Activated naive CD4-positive, alpha-beta T cell (primary cell): ENCODE measurements at regions not wholly inside any gene's neighbourhood (a gene's known extent, or its start where the extent isn't known, plus 50 kb on each side); places are given as distances from the start of the nearest gene placed in this dataset.
"Not testable (repeated sequence)": the region's sequence is repeated elsewhere in the genome, so short reads cannot be mapped to it uniquely, and the experiment has no call there.

ENCODE experiments used
- DNase-seq, 4 experiments: peaks; one replicate each; lab custom pipeline; 2025; lab: John Stamatoyannopoulos, UW

DNA sequence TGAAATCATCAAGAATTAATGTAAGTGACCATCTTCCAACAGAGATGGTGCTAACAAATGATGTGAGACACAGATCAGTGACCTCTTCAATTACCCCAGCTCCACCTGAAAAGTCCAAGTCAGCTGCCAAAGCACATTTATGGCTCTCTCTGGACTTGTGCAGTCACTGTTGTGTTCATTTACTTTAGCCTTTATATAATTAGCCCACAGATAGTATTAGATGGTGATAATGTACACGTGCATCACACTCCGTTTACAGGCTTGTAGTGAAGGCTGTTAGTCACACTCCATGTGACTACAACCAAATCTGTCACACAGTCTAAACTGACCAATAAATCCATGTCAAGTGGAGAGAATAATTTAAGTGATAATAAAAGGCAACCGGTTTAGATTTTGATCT is 331.5 kb upstream of the IL12A start:
- no peak for DNase-seq

DNA sequence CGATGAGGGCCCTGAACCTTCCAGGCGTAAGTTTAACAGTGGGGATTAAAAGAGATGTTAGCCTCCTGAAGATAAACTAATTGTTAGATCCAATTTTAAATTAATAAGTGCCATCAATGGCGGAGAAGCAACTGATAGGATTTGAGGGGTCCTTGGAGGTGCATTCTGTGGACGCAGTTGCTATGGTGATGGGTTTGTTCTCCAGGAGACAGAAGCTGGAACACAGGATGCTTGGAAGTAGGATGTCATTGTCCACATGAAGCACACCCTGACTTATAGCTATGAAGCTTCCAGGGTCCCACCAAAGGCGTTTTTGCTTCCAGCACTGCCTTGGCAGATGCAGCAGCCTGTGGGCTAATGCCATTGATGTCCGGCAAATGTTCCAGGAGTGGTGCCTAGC is 331.0 kb upstream of the IL12A start:
- DNase-seq = no peak

DNA sequence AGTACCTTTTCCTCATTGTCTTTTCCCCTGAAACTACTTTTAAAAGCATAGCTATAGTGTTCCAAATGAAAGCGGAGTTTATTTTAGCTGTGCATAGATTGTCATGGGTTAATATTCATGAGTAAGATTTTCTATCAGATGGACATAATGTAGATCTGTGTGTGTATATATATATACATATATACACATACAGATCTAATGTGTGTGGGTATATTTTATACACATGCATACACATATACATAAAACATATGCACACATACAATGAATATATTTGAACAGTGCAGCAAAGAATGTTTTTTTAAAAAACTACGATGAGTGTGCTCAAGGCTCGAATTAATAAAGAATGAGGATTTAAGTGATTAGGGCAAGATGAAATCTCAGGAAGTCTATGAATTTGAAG is 328.3 kb upstream of the IL12A start:
- DNase-seq = no peak

DNA sequence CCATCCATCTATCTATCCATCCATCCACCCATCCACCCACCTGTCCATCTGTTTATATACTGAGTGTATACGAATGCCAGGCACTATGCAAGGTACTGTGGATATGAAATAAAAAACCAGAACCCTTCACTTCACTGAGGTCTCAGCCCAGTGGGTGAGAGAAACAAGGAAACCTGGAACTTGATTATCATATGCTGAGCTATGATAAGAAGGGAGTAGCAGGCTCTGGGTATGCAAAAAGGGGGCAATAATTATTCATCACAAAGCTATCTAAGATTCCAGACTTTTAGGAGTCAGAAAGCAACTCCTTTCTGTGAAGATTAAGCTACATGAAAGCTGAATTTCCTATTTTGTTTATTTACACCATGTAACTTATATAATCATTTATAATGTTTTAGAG is 327.7 kb upstream of the IL12A start:
- DNase-seq = no peak

DNA sequence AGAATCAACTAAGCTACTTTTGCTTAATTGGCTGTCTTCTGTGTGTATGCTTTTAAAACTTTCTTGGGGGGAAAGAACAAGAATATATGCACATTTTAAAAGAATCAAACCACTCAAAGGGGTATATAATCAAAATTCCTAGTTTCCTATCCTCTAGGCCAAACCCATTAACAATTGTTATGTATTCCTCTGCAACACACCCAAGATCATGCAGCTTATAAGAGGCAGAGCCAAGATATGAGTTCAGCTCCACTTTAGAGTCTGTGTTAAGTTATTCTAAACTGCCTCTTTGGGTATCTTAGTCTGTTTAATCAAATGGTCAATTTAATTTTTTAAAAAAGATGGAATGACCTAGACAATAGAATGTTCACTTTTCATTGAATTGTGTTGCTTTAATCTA is 326.1 kb upstream of the IL12A start:
- DNase-seq = no peak

DNA sequence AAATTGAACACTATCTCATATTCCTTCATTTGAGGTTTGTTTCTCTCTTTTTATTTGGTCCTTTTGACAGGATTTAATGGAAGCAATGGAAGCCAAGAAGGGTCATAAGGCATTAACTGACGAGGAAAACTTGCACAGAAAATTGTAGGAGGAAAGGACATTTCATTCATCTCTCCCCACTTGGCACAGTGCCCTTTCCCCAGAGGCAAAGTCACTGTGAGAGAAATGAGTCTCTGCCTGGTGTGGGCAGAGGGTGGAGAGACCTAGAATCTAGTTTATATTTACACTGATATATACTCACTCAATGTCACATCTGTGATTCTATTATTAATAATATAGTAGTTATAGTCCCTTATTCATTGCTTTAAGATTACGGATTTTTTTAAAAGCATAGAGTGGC is 324.6 kb upstream of the IL12A start:
- DNase-seq = no peak

DNA sequence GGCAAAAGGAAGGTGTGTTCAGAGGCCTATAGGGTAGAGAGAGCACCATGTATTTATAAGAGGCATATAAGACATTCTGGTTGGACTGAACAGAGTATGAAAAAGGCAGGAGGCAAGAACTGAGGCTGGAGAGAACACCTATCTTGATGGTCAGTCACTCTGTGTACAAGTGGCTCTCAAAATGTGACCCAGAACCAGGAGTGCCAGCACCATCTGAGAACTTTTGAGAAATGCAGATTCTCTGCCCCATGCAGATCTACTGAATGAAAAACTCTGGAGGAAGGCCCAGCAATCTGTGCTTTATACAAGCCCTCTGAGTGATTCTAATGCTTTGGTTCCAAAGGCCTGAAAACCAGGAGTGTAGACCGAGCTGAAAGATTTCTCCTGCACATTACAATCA is 324.0 kb upstream of the IL12A start:
- no peak for DNase-seq

DNA sequence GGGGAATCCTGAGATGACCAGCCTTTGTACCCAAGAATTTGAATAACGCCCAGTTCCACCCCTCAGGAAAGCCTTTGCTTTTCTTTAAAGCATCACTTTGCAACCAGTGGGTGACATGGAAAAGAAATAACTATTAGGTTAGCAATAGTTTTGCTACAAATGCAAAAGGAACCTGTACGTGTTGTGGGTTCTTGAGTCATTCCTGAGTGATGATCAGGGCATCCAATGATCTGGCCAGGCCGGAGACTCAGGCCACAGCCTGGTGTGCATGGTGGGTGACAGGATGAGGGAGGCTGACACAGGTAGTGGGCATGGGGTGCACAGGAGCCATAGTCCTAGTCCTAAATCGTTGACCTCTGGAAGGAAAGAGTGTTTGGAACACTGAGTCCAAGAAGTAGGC is 321.4 kb upstream of the IL12A start:
- no peak for DNase-seq

DNA sequence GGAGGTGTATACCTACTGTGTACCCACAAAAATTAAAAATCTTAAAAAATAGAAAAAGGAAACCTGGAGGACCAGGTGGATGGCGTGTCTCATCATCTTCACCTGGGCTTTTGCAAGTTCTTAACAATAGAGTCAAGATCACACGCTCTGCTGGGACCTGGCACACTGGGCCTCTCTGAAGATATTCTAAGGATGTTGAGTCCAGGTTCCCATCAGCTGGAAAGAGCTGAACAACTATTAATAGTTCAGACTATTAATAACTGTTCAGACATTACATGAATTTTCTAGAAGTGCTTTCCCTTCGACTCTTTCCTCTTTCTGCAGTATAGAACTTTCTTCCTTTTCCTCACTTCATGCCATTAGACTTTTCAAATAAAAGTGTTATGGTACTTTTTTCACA is 320.2 kb upstream of the IL12A start:
- DNase-seq = no peak

DNA sequence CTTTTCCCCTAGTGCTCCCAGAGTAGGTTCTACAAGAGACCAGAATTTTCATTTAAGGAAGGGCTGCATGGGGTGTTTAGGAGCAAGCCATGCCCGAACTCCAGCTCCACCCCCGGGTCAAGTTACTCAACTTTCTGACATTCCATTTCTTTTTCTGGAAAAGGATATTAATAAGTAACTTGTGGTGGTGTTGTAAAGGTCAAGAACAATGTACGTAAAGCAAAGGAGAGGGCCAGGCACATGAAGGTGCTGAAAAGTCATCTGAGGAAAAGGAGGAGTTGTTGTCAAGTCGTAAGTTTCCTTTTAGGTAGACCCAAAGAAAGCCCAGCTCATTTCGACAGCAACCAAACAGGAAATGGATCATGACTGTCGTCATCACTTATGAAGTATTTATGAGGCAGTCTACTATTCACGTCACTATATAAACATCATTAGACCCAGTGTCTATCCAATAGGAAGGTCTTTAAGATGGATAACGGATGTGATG is 319.6 kb upstream of the IL12A start:
- DNase-seq = no peak

DNA sequence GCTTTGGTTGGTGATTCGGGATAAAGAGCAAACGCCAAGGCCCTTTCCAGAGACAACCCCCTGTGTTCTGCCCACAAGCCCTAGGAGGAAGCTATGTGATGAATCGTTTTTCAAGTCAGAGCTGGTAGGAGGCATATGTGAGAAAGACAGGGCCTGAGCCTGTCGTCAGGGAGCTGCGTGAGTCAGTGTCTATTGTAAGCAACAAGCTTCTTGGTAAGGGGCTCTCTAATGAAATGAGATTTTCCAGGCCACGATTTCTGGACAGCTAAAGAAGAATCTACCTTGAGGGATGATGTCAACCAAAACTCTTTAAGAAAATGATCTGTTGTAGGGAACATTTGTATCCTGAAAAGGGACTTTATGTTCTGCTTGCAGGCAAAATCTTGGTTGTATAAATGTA is 318.9 kb upstream of the IL12A start:
- DNase-seq = no peak

DNA sequence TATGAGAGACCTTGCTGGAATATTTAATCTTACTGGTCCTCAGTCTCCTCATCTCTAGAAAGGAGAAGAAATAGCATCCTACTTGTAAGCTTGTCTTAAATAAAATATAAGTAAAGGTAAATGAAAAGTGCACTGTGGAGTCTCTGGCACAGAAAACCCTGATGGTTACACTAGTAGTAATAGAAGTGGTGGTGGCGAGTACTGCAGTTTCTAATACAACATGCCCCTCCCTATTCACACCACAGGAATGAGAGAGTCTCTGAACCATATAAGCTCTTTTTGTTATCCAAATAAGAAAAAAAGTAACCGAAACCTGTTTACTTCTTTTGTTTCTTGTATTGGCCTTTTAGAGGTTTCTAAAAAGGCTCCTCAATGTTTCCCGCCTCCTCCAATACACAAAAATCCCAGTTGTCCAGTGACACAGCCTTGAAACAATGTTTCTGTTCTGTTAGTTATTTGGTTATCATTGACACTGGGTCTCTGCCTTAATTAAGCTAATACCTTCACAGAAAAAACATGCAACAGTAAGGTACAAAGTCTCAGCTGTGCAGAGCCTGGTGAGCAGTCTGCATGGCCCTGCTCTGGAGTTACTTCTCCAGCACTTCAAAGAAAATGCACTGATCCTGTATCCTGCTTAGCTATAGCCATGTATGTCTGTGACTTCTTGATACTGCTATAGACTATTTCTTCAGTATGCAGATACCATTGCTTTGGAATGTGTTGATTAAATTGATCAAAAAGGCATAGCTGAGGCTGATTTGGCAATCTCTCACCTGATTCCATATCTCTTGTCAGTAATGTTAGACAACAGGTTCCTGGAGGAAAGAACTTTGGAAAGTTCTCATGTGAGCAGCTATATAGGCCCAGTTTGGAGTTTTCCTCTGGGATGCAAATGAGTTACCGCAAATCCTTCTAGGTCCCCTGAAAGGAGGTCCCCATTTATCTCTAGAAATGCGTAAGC is 315.6 kb upstream of the IL12A start:
- no peak for DNase-seq

DNA sequence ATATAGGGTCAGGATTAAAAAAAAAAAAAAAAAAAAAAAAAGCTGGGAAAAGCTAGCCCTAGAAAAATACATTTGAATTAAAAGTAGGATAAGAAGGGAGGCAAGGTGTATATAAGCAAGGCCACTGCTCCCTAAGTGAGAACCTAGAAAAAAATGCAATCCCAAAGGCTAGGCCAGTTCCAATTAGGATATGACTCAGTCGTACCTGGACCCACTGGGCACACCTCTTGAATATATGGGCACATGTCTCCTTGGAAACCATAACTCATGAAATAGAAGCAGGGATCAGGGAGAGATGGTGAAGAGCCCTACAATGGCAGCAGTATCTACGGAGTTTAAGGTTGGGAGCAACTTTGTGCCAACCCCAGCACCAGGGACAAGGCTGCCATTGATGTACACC is 314.1 kb upstream of the IL12A start:
- no peak for DNase-seq

DNA sequence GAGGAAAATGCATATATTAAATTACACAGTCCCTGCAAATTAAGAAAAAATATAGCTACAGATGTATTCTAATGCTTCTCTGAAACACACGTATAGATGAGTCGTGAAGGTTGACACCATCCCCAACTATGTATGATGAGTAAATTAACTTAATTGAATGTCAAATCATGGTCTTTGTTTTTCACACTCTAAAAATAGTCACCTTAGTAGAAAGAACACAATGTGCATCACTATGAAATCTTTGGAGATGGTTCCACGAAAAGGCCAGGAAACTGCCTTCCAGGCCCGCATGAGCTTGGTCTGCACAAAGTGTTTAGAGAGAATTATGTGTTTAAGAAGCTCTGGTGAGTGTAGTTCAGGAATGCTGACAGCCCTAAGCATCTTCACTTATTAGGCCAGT is 313.4 kb upstream of the IL12A start:
- DNase-seq = no peak

DNA sequence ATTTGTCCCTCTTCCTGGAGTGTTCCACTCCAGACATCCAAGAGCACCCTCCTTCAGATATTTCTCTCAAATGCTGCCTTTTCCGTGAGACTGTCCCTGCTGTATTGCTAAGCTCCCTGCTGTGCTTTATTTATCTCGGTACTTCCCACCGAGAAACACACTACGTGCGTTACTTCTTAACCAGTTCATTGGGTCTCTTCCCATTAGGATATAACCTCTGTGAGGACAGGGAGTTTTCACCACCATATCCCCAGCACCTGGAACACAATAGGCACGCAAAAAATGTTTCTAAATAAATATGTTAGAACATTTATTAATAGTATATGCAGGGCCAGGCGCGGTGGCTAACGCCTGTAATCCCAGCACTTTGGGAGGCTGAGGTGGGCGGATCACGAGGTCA is 308.7 kb upstream of the IL12A start:
- DNase-seq = no peak

DNA sequence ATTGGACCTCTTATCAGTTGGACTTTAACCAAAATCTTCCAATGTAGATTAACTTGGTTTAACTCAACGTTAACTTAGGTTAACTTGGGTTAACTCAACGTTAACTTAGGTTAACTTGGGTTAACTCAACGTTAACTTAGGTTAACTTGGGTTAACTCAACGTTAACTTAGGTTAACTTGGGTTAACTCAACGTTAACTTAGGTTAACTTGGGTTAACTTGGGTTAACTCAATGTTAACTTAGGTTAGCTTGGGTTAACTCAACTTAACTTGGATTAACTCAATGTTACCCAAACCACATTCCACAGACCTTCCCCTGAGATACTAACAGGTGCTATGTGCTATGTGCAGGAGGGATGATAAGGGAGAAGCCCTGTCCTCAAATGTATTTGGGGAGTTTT is 306.9 kb upstream of the IL12A start:
- not testable (repeated sequence) for DNase-seq

DNA sequence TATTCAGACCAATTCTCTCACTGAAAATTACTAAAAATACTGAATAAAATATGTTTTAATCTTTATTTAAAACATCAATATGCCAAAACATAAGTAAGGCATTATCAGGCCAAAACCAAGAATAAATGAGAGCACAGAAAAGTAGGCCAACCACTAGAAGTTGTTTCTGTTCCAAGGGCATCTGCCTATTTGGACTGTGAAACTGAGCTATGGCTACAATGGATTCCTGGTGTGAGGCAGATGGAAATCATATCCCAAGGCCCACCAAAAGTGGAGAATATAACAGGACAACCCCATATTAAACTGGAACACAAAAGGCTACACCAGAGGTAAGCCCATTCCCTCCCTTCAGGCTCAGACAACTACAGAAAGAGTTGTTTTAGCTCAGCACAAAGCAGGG is 302.8 kb upstream of the IL12A start:
- DNase-seq = no peak

DNA sequence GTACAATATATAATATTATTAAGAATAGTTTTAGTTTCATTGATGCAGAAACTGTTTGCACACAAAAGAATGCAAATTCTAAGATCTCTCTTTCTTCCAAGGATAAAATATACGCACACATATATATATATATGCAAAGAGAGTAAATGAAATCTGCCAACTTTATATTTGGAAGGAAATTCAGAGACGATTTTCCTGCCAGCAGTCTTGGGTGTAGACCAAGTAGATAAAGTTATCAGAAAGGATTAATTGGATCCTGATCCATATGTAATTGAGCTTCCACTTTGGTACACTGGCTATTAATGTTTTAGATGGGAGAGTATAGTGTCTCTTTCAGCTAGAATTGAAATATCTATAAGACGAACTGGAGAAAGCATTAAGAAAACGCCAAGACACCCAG is 295.4 kb upstream of the IL12A start:
- no peak for DNase-seq

DNA sequence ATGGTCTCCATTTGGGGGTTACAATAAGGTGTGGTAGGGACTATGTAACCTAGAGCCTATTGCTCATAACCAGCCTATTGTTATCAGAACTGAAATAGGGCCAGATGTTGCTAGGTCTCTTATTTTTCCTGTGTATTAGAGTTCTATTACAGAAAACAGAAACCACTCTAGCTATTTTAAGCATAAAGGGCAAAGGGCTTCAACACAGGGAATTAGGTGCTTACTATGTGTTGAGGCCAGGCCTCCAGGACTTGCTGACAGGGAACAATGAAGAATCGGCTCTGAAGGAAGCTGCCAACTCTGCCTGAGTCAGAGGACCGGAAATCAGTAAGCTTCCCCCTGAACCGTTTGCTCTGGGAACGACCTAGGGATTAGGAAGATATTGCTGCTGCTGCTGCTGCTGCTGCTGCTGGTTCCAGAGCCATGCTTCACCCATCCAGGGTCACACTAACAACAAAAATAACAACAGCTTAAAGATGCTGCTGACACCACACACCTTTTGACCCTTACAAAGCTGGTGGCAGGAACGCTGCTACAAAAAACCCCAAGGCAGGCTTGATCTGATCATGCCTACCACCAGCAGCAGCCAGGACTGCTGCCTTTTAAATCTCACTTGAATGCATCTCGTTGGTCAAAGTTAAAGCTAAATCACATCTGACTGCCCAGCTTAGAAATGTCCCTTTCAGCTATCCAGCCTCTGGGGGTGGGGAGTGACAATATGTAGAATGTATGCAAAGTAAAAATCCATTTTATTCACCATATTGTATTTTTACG is 276.9 kb upstream of the IL12A start:
- DNase-seq = no peak

DNA sequence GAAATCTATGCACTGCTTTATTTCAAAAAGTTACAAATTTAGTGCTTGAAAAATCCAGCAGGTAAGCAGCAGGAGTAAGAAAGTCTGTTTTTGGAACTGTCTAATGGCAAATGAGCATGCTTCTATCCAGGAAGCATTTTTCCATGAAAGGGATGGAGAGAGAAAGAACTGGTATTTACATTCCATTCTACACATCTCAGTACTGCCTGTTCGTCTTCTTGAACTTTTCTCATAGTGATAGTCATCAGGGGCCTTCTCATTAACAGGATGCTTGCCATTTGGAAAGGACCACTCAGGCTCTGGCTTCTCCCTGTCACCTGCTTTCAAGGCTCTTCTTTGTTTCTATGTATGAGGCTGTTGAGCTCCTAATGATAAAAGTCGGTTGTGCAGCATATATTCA is 267.3 kb upstream of the IL12A start:
- no peak for DNase-seq

DNA sequence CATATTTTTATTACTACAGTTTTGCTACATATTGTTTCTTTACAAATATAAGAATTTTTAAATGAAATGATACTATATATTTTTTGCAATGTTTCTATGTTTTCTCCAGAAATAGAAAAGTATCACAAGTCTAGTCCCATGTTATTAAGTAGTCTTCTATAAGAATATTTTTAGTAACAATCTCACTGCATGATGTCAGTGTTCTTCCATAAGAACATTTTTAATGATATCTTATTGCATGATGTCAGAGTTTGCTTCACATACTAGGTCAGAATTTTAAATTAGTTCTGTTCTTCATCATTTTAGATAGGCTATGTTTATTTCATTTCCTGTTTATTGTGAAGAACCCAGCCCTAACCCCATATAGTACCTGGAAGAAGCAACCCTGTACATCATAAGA is 265.3 kb upstream of the IL12A start:
- no peak for DNase-seq

DNA sequence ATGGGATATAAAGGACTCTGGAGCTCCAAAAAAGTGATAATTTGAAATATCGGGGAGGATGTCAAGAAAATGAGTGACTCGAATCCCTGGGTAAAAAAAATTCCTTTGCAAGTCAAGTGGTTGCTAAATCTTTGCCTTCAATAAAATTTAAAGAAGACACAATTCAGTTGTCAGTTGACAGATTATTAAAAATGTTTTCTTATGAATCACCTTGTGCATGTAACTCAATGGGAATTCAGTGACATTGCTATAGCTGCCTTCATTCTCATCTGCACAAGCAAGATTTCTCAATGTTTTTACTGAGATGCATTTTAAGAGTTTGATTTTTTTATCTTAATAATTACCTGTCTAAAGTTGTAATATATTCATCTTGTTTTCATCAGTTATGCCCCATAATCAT is 264.0 kb upstream of the IL12A start:
- DNase-seq = no peak

DNA sequence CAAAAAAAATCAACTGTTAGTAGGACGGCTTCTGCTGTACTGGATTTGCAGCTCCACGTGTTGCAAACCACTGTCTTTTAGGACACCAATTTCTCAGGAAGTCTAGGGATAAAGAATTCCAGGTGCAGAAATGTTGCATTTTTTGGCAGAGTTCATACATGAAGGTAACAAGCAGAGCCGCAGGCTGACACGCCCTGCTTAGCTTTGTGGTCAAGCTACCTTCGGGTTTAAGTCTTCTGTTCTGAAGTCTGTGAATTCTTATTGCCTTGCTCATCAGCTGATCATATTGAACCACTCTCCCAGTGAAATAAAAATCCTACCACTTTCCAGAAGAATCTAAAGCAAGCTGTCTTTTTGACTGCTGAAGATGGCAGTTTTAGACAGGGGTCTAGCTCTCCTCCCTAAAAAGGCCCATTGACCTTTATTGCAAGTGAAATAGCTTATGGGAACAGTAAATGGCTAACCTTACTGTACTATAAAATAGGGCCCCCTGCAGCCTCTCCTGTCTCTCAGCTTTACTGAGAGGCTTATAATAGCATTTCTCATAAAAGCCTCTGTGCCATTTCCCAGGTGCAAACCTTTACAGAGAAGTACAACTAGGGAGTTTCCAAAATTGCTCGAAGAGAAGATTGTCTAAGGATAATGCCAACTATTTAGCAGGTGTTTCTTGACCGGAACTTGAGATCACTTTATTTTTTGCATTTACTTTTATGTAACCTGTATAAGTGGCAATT is 262.2 kb upstream of the IL12A start:
- no peak for DNase-seq
